HG02623 (cell line): ENCODE measurements at regions not wholly inside any gene's neighbourhood (a gene's known extent, or its start where the extent isn't known, plus 50 kb on each side); places are given as distances from the start of the nearest gene placed in this dataset.
"Not testable (repeated sequence)": the region's sequence is repeated elsewhere in the genome, so short reads cannot be mapped to it uniquely, and the experiment has no call there.

Source experiments
- ATAC-seq: cut with Tn5 transposase; IDR thresholded peaks from one replicate; pipeline ENCODE4 v1.9.1; 2021; ENCODE audit warnings: moderate library complexity; ENCODE audit not compliant: unreplicated experiment

GRCh38 chr5:12208366-12209100 lies 304.3 kb upstream of the CTNND2 start:
- ATAC-seq, result no peak

- no peak for ATAC-seq
Observed at GRCh38 chr5:12204761-12205160, 300.5 kb upstream of the CTNND2 start.

GRCh38 chr5:12193536-12193935 lies 289.3 kb upstream of the CTNND2 start:
- ATAC-seq, result no peak

GRCh38 chr5:12183003-12183402 lies 278.8 kb upstream of the CTNND2 start:
- no peak for ATAC-seq

- ATAC-seq, result no peak
Observed at GRCh38 chr5:12177851-12178250, 273.6 kb upstream of the CTNND2 start.

GRCh38 chr5:12177225-12177624 lies 273.0 kb upstream of the CTNND2 start:
- no peak for ATAC-seq

- no peak for ATAC-seq
Observed at GRCh38 chr5:12175914-12176585, 271.8 kb upstream of the CTNND2 start.

GRCh38 chr5:12174734-12175133 lies 270.5 kb upstream of the CTNND2 start:
- ATAC-seq, result no peak

- no peak for ATAC-seq
Observed at GRCh38 chr5:12169536-12169935, 265.3 kb upstream of the CTNND2 start.

- ATAC-seq, result no peak
Observed at GRCh38 chr5:12162863-12163262, 258.6 kb upstream of the CTNND2 start.

GRCh38 chr5:12147513-12147912 lies 243.3 kb upstream of the CTNND2 start:
- no peak for ATAC-seq

- no peak for ATAC-seq
Observed at GRCh38 chr5:12141496-12141895, 237.2 kb upstream of the CTNND2 start.

GRCh38 chr5:12133520-12133919 lies 229.3 kb upstream of the CTNND2 start:
- no peak for ATAC-seq

GRCh38 chr5:12131020-12131419 lies 226.8 kb upstream of the CTNND2 start:
- ATAC-seq, result not testable (repeated sequence)

GRCh38 chr5:12125895-12126294 lies 221.6 kb upstream of the CTNND2 start:
- ATAC-seq, result no peak

GRCh38 chr5:12119657-12120056 lies 215.4 kb upstream of the CTNND2 start:
- no peak for ATAC-seq

GRCh38 chr5:12114075-12114474 lies 209.8 kb upstream of the CTNND2 start:
- ATAC-seq, result no peak

GRCh38 chr5:12113062-12113461 lies 208.8 kb upstream of the CTNND2 start:
- ATAC-seq, result no peak

- no peak for ATAC-seq
Observed at GRCh38 chr5:12111261-12111660, 207.0 kb upstream of the CTNND2 start.

GRCh38 chr5:12110629-12111028 lies 206.4 kb upstream of the CTNND2 start:
- no peak for ATAC-seq

- no peak for ATAC-seq
Observed at GRCh38 chr5:12109075-12109688, 204.9 kb upstream of the CTNND2 start.

- no peak for ATAC-seq
Observed at GRCh38 chr5:12102151-12102550, 197.9 kb upstream of the CTNND2 start.
